KG1 (cell line): ENCODE measurements at regions not wholly inside any gene's neighbourhood (a gene's known extent, or its start where the extent isn't known, plus 50 kb on each side); places are given as distances from the start of the nearest gene placed in this dataset.

ENCODE experiments used
- DNase-seq: peaks from one replicate; lab custom pipeline; 2025; lab: John Stamatoyannopoulos, UW

- no peak for DNase-seq
Measured at GRCh38 chr10:89829262-89829886, 128.0 kb downstream of the KIF20B start.

GRCh38 chr10:89829887-89830269 is 128.5 kb downstream of the KIF20B start:
- DNase-seq: no peak

GRCh38 chr10:89830624-89831023 is 129.2 kb downstream of the KIF20B start:
- no peak for DNase-seq

- DNase-seq: no peak
Measured at GRCh38 chr10:89836840-89837164, 135.4 kb downstream of the KIF20B start.

- no peak for DNase-seq
Measured at GRCh38 chr10:89837165-89838043, 136.0 kb downstream of the KIF20B start.

- no peak for DNase-seq
Measured at GRCh38 chr10:89838044-89838615, 136.7 kb downstream of the KIF20B start.

GRCh38 chr10:89845541-89846280 is 144.3 kb downstream of the KIF20B start:
- DNase-seq: no peak

GRCh38 chr10:89846281-89846630 is 144.9 kb downstream of the KIF20B start:
- no peak for DNase-seq

- no peak for DNase-seq
Measured at GRCh38 chr10:89846786-89847185, 145.4 kb downstream of the KIF20B start.

- no peak for DNase-seq
Measured at GRCh38 chr10:89852872-89853271, 151.5 kb downstream of the KIF20B start.

GRCh38 chr10:89853781-89854191 is 152.4 kb downstream of the KIF20B start:
- no peak for DNase-seq

GRCh38 chr10:89857431-89858042 is 156.1 kb downstream of the KIF20B start:
- DNase-seq: no peak

- DNase-seq: no peak
Measured at GRCh38 chr10:89861199-89861573, 159.8 kb downstream of the KIF20B start.

- no peak for DNase-seq
Measured at GRCh38 chr10:89861584-89862301, 160.4 kb downstream of the KIF20B start.

GRCh38 chr10:89867964-89868363 is 166.6 kb downstream of the KIF20B start:
- DNase-seq: no peak

- DNase-seq: no peak
Measured at GRCh38 chr10:89869180-89869579, 167.8 kb downstream of the KIF20B start.

GRCh38 chr10:89869592-89870156 is 168.3 kb downstream of the KIF20B start:
- DNase-seq: no peak

GRCh38 chr10:89870936-89871335 is 169.5 kb downstream of the KIF20B start:
- no peak for DNase-seq

GRCh38 chr10:89873055-89873454 is 171.7 kb downstream of the KIF20B start:
- DNase-seq: no peak

GRCh38 chr10:89875557-89875956 is 174.2 kb downstream of the KIF20B start:
- DNase-seq: no peak

- DNase-seq: no peak
Measured at GRCh38 chr10:89879121-89879520, 177.7 kb downstream of the KIF20B start.
